Endometrium (tissue), 2 donors: ENCODE measurements at regions not wholly inside any gene's neighbourhood (a gene's known extent, or its start where the extent isn't known, plus 50 kb on each side); places are given as distances from the start of the nearest gene placed in this dataset.
"Not testable (repeated sequence)": the region's sequence is repeated elsewhere in the genome, so short reads cannot be mapped to it uniquely, and the experiment has no call there.

Source experiments
- FAIRE-seq: peaks from 2 replicates; lab custom pipeline; 2012; peaks lifted over from hg19 to GRCh38; lab: Jason Lieb, UNC
- donor health status: control.
- donor health status: control.

GRCh38 chr12:13924286-13924685, 57.1 kb downstream of the GRIN2B start:
- no peak for FAIRE-seq

- no peak for FAIRE-seq
Observed at GRCh38 chr12:13918897-13919296, 62.5 kb downstream of the GRIN2B start.

- no peak for FAIRE-seq
Observed at GRCh38 chr12:13915096-13915495, 66.3 kb downstream of the GRIN2B start.

GRCh38 chr12:13913371-13913770, 68.0 kb downstream of the GRIN2B start:
- FAIRE-seq: no peak

GRCh38 chr12:13911756-13912554, 69.4 kb downstream of the GRIN2B start:
- FAIRE-seq: no peak

- no peak for FAIRE-seq
Observed at GRCh38 chr12:13905794-13906193, 75.6 kb downstream of the GRIN2B start.

- no peak for FAIRE-seq
Observed at GRCh38 chr12:13900718-13901117, 80.7 kb downstream of the GRIN2B start.

- not testable (repeated sequence) for FAIRE-seq
Observed at GRCh38 chr12:13898387-13898786, 83.0 kb downstream of the GRIN2B start.

GRCh38 chr12:13897811-13898210, 83.6 kb downstream of the GRIN2B start:
- FAIRE-seq: no peak

GRCh38 chr12:13896063-13896626, 85.3 kb downstream of the GRIN2B start:
- FAIRE-seq: no peak

GRCh38 chr12:13891902-13892301, 89.5 kb downstream of the GRIN2B start:
- FAIRE-seq: no peak

GRCh38 chr12:13890943-13891342, 90.5 kb downstream of the GRIN2B start:
- FAIRE-seq: no peak

GRCh38 chr12:13887779-13888388, 93.5 kb downstream of the GRIN2B start:
- FAIRE-seq: no peak

GRCh38 chr12:13882176-13882575, 99.2 kb downstream of the GRIN2B start:
- FAIRE-seq: no peak

GRCh38 chr12:13880613-13881012, 100.8 kb downstream of the GRIN2B start:
- FAIRE-seq: no peak

GRCh38 chr12:13875744-13876143, 105.7 kb downstream of the GRIN2B start:
- FAIRE-seq: no peak

- no peak for FAIRE-seq
Observed at GRCh38 chr12:13870255-13870654, 111.1 kb downstream of the GRIN2B start.

GRCh38 chr12:13864081-13864673, 117.2 kb downstream of the GRIN2B start:
- no peak for FAIRE-seq

GRCh38 chr12:13857750-13858149, 123.7 kb downstream of the GRIN2B start:
- FAIRE-seq: no peak

GRCh38 chr12:13853471-13853870, 127.9 kb downstream of the GRIN2B start:
- no peak for FAIRE-seq

GRCh38 chr12:13851828-13852227, 129.6 kb downstream of the GRIN2B start:
- FAIRE-seq: no peak

GRCh38 chr12:13849456-13849855, 131.9 kb downstream of the GRIN2B start:
- FAIRE-seq: no peak

- FAIRE-seq: no peak
Observed at GRCh38 chr12:13843841-13844240, 137.6 kb downstream of the GRIN2B start.
